ENCODE measurements at regions not wholly inside any gene's neighbourhood (a gene's known extent, or its start where the extent isn't known, plus 50 kb on each side); places are given as distances from the start of the nearest gene placed in this dataset.

DNA sequence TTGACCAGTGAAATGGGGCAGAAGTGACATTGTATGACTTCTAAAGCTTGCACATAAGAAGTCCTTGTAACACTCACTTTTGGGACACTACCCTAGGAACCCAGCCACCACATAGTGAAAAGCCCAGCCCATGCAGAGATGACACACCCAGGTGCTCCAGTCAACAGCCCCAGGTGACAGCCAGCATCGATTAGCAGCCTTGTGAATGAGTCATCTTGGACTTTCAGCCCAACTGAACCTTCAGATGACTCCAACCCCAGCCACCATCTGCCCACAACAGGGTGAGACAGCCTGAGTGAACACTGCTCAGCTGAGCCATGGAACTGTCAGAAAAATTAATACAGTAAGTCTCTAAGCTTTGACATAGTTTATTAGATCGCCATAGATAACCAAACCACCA is 458.6 kb downstream of the ZSWIM6 start:
- ChIA-PET CTCF (interaction anchor here (0.9 to 1.3 kb wide), 2 partner anchors 10 to 132 kb away, joined by 3 read pairs; no protein-coding TSS in a partner anchor), POLR2A (no interaction called here)
- Histone ChIP-seq H3K4me2 (no peak overlapping the region), H3K27ac (ENCODE audit: low read depth in 2 of 2, low read length in 1 of 2) (no peak overlapping the region), H3K4me1 (ENCODE audit: control insufficient read depth in 1 of 2, insufficient read depth in 2 of 2, low read depth in 1 of 2, low read length in 1 of 2) (no peaks in the 10 kb centered on the region; a peak in 1 of 4 replicates), H3K36me3 (replicated peaks in 1 of 2; ENCODE audit: control insufficient read depth in 1 of 2, insufficient read depth in 2 of 2, low read length in 1 of 2) (no peaks in the 10 kb centered on the region), H3F3A (replicated peaks; ENCODE audit: insufficient read depth) (no peaks in the 10 kb centered on the region), H4K20me1 (ENCODE audit: insufficient read depth) (no peaks in the 10 kb centered on the region), H3K9ac (no peak overlapping the region), H3K4me3 (ENCODE audit: low read depth in 2 of 2, low read length in 1 of 2) (no peak overlapping the region), H3K9me3 (no peaks in the 10 kb centered on the region), H2AFZ (ENCODE audit: low read depth) (no peak overlapping the region), H3K27me3 (ENCODE audit: insufficient read depth) (no peaks in the 10 kb centered on the region), H3K79me2 (ENCODE audit: insufficient read depth) (no peaks in the 10 kb centered on the region), H3K9me2 (no peaks in the 10 kb centered on the region)
- DNase-seq: no peak
- 33% methylated on average over 2 of the region's 2 CpGs for WGBS (ENCODE audit: low lambda C conversion rate)
- TF ChIP-seq RCOR1 (IDR thresholded peaks at IDR 0.05; ENCODE audit: low read length) (no peak), ELF1 (IDR thresholded peaks at IDR 0.05) (no peak), MEF2A (IDR thresholded peaks at IDR 0.05; ENCODE audit: borderline replicate concordance, low read depth) (no peak), FOSL2 (IDR thresholded peaks at IDR 0.05; ENCODE audit: borderline replicate concordance, low read depth) (no peak), RXRA (IDR thresholded peaks at IDR 0.05; ENCODE audit: borderline replicate concordance, low read depth) (no peak), TAF1 (IDR thresholded peaks at IDR 0.05; ENCODE audit: borderline replicate concordance, low read depth, low read length) (no peak), FOXJ3 (CRISPR knock-in tag; IDR thresholded peaks at IDR 0.05) (no peak), SMC3 (IDR thresholded peaks at IDR 0.05; ENCODE audit: low read depth, low read length) (no peak), FOXM1 (IDR thresholded peaks at IDR 0.05; ENCODE audit: low read depth) (no peak), GABPA (IDR thresholded peaks at IDR 0.05; ENCODE audit: low read depth) (no peak), EZH2phosphoT487 (IDR thresholded peaks at IDR 0.05; ENCODE audit: borderline replicate concordance, low read depth) (no peak), EP300 (IDR thresholded peaks at IDR 0.05; ENCODE audit: borderline replicate concordance in 1 of 2, low read depth in 1 of 2, low read length in 1 of 2) (no peak), NFIC (IDR thresholded peaks at IDR 0.05; ENCODE audit: borderline replicate concordance) (no peak)
- TF ChIP-seq, protein P1, sequence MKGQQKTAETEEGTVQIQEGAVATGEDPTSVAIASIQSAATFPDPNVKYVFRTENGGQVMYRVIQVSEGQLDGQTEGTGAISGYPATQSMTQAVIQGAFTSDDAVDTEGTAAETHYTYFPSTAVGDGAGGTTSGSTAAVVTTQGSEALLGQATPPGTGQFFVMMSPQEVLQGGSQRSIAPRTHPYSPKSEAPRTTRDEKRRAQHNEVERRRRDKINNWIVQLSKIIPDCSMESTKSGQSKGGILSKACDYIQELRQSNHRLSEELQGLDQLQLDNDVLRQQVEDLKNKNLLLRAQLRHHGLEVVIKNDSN (IDR thresholded peaks at IDR 0.05; ENCODE audit: borderline replicate concordance, low read depth): no peak
- TF ChIP-seq, protein P2, sequence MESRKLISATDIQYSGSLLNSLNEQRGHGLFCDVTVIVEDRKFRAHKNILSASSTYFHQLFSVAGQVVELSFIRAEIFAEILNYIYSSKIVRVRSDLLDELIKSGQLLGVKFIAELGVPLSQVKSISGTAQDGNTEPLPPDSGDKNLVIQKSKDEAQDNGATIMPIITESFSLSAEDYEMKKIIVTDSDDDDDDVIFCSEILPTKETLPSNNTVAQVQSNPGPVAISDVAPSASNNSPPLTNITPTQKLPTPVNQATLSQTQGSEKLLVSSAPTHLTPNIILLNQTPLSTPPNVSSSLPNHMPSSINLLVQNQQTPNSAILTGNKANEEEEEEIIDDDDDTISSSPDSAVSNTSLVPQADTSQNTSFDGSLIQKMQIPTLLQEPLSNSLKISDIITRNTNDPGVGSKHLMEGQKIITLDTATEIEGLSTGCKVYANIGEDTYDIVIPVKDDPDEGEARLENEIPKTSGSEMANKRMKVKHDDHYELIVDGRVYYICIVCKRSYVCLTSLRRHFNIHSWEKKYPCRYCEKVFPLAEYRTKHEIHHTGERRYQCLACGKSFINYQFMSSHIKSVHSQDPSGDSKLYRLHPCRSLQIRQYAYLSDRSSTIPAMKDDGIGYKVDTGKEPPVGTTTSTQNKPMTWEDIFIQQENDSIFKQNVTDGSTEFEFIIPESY (IDR thresholded peaks at IDR 0.05; ENCODE audit: borderline replicate concordance, low read depth): no peak
- TF ChIP-seq, protein P3, sequence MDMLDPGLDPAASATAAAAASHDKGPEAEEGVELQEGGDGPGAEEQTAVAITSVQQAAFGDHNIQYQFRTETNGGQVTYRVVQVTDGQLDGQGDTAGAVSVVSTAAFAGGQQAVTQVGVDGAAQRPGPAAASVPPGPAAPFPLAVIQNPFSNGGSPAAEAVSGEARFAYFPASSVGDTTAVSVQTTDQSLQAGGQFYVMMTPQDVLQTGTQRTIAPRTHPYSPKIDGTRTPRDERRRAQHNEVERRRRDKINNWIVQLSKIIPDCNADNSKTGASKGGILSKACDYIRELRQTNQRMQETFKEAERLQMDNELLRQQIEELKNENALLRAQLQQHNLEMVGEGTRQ (IDR thresholded peaks at IDR 0.05; ENCODE audit: borderline replicate concordance, low read depth, low read length): no peak
